Stomach (tissue), 8 donors: ENCODE measurements at regions not wholly inside any gene's neighbourhood (a gene's known extent, or its start where the extent isn't known, plus 50 kb on each side); places are given as distances from the start of the nearest gene placed in this dataset.

Source experiments
- DNase-seq, 2 donors: peaks; one replicate each; pipeline versions ENCODE4 v3.0.0 to v3.0.0-alpha.2; 2013 to 2019
- H3K27ac ChIP-seq, 5 donors: fragments of 200-600 bp in 4 of 5; sonication (generic) in 4 of 5; one replicate each; pipeline ENCODE4 v1.5.1; 2013 to 2019; ENCODE audit warnings: mild to moderate bottlenecking in 1 of 5, moderate library complexity in 1 of 5
- H3K27me3 ChIP-seq, 3 donors: fragments of 200-600 bp; sonication (generic); one replicate each; pipeline ENCODE4 v1.5.1; 2017 to 2019; ENCODE audit warnings: mixed run types in 1 of 3
- H3K36me3 ChIP-seq, 4 donors: fragments of 200-600 bp; sonication (generic); 1 replicate in 3 of 4; 2 replicates in 1 of 4; pipeline ENCODE4 v1.5.1; 2016 to 2019
- H3K4me1 ChIP-seq, 4 donors: fragments of 200-600 bp; sonication (generic); one replicate each; pipeline ENCODE4 v1.5.1; 2016 to 2019
- H3K4me3 ChIP-seq, 4 donors: fragments of 200-600 bp; sonication (generic) in 3 of 4; one replicate each; pipeline ENCODE4 v1.5.1; 2016 to 2019; ENCODE audit warnings: mild to moderate bottlenecking in 1 of 4
- H3K9me3 ChIP-seq, 4 donors: fragments of 200-600 bp; sonication (generic); one replicate each; pipeline ENCODE4 v1.5.1; 2016 to 2019
- EP300 ChIP-seq: sonication (generic); formaldehyde crosslinking; IDR thresholded peaks from one replicate; pipeline ENCODE4 v1.6.1; 2017; ENCODE audit warnings: antibody characterized with exemption
- POLR2A ChIP-seq, 4 donors: fragments of 450-650 bp; IDR thresholded peaks; one replicate each; pipeline ENCODE4 v1.6.1; 2016; ENCODE audit warnings: antibody characterized with exemption in 4 of 4, control low read depth in 2 of 4, mild to moderate bottlenecking in 1 of 4, moderate library complexity in 1 of 4
- POLR2AphosphoS5 ChIP-seq, 3 donors: sonication (generic); formaldehyde crosslinking; IDR thresholded peaks; one replicate each; pipeline ENCODE4 v1.6.1; 2016; ENCODE audit warnings: antibody characterized with exemption in 3 of 3
- WGBS, 5 donors: extraction: QIAGEN DNeasy Blood & Tissue Kit in 3 of 5; methylation state at CpG; one replicate each; pipeline versions ENCODE4 v1.1.5 to v1.1.7; 2013 to 2018; 5-methylcytosine and 5-hydroxymethylcytosine counted together
- intact Hi-C: fragments of 100-400 bp; cut with DNase I; formaldehyde crosslinking; loops from one replicate; pipeline ENCODE4 v1.15.1; 2023; ENCODE audit warnings: low total_unique reads
- TF ChIP-seq, protein P1 (sequence below), 7 experiments: fragments of 450-650 bp in 4 of 7; fragments of 200-600 bp in 3 of 7; sonication (generic) in 3 of 7; IDR thresholded peaks; one replicate each; pipeline ENCODE4 v1.5.1; 2016 to 2019; ENCODE audit warnings: antibody characterized with exemption in 7 of 7, control low read depth in 2 of 7, mild to moderate bottlenecking in 1 of 7
- donor health status: healthy with polysubstance abuse.
- donor health status: Bipolar disorder and iron deficiency.
- donor health status: healthy.

DNA sequence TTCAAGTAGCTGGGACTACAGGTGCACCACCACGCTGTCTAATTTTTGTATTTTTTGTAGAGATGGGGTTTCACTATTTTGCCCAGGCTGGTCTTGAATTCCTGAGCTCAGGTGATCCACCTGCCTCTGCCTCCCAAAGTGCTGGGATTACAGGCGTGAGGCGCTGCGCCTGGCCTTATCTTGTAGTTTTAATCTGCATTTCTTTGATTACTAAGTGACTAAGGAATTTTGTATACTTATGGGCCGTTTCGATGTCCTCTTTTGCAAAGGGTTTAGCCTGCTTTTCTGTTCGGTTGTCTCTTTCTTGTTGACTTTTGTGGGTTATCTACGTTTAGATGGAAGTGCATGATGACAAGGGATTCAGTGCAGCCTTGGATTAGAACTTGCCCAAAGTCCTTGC is 500.6 kb downstream of the QKI start:
- intact Hi-C loops = no loop called here
- no peak for DNase-seq
- 42 to 69% (median 55%) methylated on average over 8 of the region's 8 CpGs for WGBS, 5 donors
- no peaks in the 10 kb centered on the region for H3K27me3 ChIP-seq
- H3K36me3 ChIP-seq = no peaks in the 10 kb centered on the region
- no peaks in the 10 kb centered on the region for H3K9me3 ChIP-seq
- no peak overlapping the region for H3K4me3 ChIP-seq
- H3K4me1 ChIP-seq = no peaks in the 10 kb centered on the region
- H3K27ac ChIP-seq = no peak overlapping the region
- TF ChIP-seq POLR2A (IDR thresholded peaks at IDR 0.05) (no peak), EP300 (no peak), POLR2AphosphoS5 (IDR thresholded peaks at IDR 0.05) (no peak)
- TF ChIP-seq, protein P1, sequence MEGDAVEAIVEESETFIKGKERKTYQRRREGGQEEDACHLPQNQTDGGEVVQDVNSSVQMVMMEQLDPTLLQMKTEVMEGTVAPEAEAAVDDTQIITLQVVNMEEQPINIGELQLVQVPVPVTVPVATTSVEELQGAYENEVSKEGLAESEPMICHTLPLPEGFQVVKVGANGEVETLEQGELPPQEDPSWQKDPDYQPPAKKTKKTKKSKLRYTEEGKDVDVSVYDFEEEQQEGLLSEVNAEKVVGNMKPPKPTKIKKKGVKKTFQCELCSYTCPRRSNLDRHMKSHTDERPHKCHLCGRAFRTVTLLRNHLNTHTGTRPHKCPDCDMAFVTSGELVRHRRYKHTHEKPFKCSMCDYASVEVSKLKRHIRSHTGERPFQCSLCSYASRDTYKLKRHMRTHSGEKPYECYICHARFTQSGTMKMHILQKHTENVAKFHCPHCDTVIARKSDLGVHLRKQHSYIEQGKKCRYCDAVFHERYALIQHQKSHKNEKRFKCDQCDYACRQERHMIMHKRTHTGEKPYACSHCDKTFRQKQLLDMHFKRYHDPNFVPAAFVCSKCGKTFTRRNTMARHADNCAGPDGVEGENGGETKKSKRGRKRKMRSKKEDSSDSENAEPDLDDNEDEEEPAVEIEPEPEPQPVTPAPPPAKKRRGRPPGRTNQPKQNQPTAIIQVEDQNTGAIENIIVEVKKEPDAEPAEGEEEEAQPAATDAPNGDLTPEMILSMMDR (IDR thresholded peaks at IDR 0.05) = no peak

DNA sequence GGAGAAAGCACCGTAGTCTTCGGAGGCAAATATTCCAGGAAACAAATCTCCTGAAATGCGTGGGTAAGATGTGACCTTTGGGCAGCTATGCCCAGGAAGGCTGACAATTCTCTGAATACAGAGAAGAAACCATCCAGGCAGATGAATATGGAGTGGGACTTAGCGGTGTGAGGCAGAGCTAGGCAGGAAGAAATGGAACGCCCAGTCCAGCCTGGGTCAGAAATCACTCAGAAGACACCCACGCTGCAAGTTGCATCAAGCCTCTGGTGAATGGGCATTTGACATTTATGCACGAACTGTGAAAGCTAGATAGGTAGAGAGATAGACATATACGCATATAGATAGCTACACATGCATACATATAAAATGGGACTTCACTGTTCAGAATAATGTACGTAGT is 498.5 kb downstream of the QKI start:
- no peak for DNase-seq
- 83 to 89% (median 86%) methylated on average over 9 of the region's 9 CpGs for WGBS, 5 donors
- Histone ChIP-seq H3K36me3 (no peaks in the 10 kb centered on the region), H3K9me3 (no peaks in the 10 kb centered on the region), H3K4me1 (no peaks in the 10 kb centered on the region), H3K4me3 (no peak overlapping the region), H3K27me3 (no peaks in the 10 kb centered on the region), H3K27ac (no peak overlapping the region)
- TF ChIP-seq, protein P1 (IDR thresholded peaks at IDR 0.05) = no peak
- TF ChIP-seq EP300 = no peak
- TF ChIP-seq POLR2A (IDR thresholded peaks at IDR 0.05) = no peak
- TF ChIP-seq POLR2AphosphoS5 (IDR thresholded peaks at IDR 0.05) = no peak
- intact Hi-C loops = no loop called here

DNA sequence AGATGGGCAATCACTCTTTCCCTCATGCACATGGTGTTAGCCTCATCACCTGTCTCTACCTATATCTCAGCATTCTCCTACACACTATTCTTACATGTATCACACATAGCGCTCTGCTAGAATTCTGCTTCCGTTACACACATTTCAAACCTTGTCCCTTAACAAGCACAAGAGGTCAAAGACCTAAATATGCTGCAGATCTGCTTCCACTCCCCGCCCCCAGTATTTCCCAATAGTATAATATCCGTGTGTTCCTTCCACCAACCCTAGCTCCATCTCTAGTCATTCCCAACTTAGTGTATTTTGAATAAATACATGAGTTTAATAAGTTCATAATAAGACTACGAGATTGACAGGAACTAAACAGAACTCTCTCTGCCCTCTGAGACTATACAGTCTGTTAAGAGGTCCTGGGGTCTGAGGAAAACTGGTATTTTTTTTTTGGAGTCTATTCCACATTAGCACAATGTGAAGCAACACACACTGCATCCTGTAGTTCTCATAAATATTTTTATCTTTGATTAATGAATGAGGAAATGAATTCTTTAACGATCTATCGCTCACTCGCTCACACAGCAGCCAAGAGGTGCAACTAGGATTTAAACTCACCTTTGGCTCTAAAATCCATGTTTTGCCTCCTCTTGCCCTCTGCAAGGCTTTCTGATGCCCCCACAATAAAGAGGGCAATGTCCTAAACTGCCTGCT is 491.6 kb downstream of the QKI start:
- Histone ChIP-seq H3K4me3 (no peak overlapping the region), H3K27me3 (no peaks in the 10 kb centered on the region), H3K4me1 (no peaks in the 10 kb centered on the region), H3K27ac (no peak overlapping the region), H3K36me3 (no peaks in the 10 kb centered on the region), H3K9me3 (no peaks in the 10 kb centered on the region)
- DNase-seq = no peak
- intact Hi-C loops = no loop called here
- TF ChIP-seq POLR2AphosphoS5 (IDR thresholded peaks at IDR 0.05) = no peak
- TF ChIP-seq EP300 = no peak
- TF ChIP-seq, protein P1 (IDR thresholded peaks at IDR 0.05) = no peak
- TF ChIP-seq POLR2A (IDR thresholded peaks at IDR 0.05) = no peak
- WGBS, 5 donors = 88 to 94% (median 89%) methylated on average over 8 of the region's 8 CpGs

DNA sequence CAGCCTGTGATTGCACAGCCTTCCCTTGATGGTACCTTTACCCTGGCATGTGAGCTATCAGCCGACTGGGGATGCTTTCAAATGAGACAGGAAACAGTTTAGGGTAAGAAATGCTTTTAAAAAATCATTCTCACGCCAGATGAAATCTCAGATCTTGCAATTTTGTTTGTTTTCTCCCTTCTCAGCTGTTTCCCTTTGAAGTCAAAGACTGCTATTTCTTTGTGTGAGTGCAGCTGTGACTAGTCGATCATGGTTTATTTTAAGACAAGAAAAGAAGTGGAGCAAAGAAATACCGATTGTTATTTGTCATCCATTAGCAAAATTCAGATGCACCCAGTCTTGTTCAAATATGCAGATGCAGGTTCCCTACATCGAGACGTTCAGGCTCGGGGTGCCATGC is 489.7 kb downstream of the QKI start:
- intact Hi-C loops = no loop called here
- Histone ChIP-seq H3K9me3 (no peaks in the 10 kb centered on the region), H3K36me3 (no peaks in the 10 kb centered on the region), H3K4me1 (no peaks in the 10 kb centered on the region), H3K27me3 (no peaks in the 10 kb centered on the region), H3K4me3 (no peak overlapping the region), H3K27ac (no peak overlapping the region)
- TF ChIP-seq, protein P1 (IDR thresholded peaks at IDR 0.05) = no peak
- TF ChIP-seq POLR2A (IDR thresholded peaks at IDR 0.05) (no peak), EP300 (no peak), POLR2AphosphoS5 (IDR thresholded peaks at IDR 0.05) (no peak)
- WGBS, 5 donors = 32 to 47% (median 44%) methylated on average over 7 of the region's 7 CpGs
- DNase-seq = no peak
